ENCODE measurements at regions not wholly inside any gene's neighbourhood (a gene's known extent, or its start where the extent isn't known, plus 50 kb on each side); places are given as distances from the start of the nearest gene placed in this dataset.
A peak's percentile ranks its signal among the peaks of the same experiment; 100 is the strongest.

GRCh38 chr2:200084036-200084435 is 128.7 kb downstream of the MAIP1 start:
- no TSS peak for BruUV-seq (replicated peaks)
- H3K27me3 Mint-ChIP-seq (ENCODE audit: insufficient read depth, unreplicated experiment) = no peaks in the 10 kb centered on the region

GRCh38 chr2:200086911-200087310 is 131.5 kb downstream of the MAIP1 start:
- H3K4me3 Mint-ChIP-seq (ENCODE audit: unreplicated experiment) = peak overlapping the region; percentile 33
- peak in 1 of 2 experiments; percentile 15 for DNase-seq
- Histone ChIP-seq H3K4me1 (peaks cover 47% of the 10 kb centered on the region), H3K36me3 (ENCODE audit: control insufficient read depth, insufficient read depth, low read length) (no peaks in the 10 kb centered on the region), H3K9me3 (no peaks in the 10 kb centered on the region), H3K4me3 (ENCODE audit: low read depth, low read length) (no peak overlapping the region), H3K27me3 (replicated peaks; ENCODE audit: control insufficient read depth, insufficient read depth, low read length) (no peaks in the 10 kb centered on the region)
- ChIA-PET POLR2A (no interaction called here), CTCF (no interaction called here)
- intact Hi-C loops (cut with micrococcal nuclease; ENCODE audit: unreplicated experiment) = no loop called here
- TF ChIP-seq CTCF (IDR thresholded peaks at IDR 0.05; ENCODE audit: insufficient read depth in 1 of 2, low read depth in 1 of 2, low read length in 1 of 2, severe bottlenecking in 1 of 2, unreplicated experiment in 1 of 2) = no peak
- no peaks in the 10 kb centered on the region for H3K36me3 Mint-ChIP-seq (ENCODE audit: insufficient read depth, unreplicated experiment)
- H3K9me3 Mint-ChIP-seq (ENCODE audit: unreplicated experiment) = no peaks in the 10 kb centered on the region
- H3K4me1 Mint-ChIP-seq (ENCODE audit: low read depth, unreplicated experiment) = peaks cover 20% of the 10 kb centered on the region
- no TSS peak for BruUV-seq (replicated peaks)
- H3K27me3 Mint-ChIP-seq (ENCODE audit: insufficient read depth, unreplicated experiment) = no peaks in the 10 kb centered on the region
- peak overlapping the region; percentile 20 for H3K27ac Mint-ChIP-seq (ENCODE audit: unreplicated experiment)

More at GRCh38 chr2:200084036-200084435, 128.7 kb downstream of the MAIP1 start:
- no peaks in the 10 kb centered on the region for H3K9me3 Mint-ChIP-seq (ENCODE audit: unreplicated experiment)
- peaks cover 12% of the 10 kb centered on the region for H3K4me1 Mint-ChIP-seq (ENCODE audit: low read depth, unreplicated experiment)
- ChIA-PET CTCF (interaction anchor here (0.6 kb wide), 1 partner anchor 60 kb away, joined by 5 read pairs; no protein-coding TSS in a partner anchor), POLR2A (no interaction called here)
- no peak for DNase-seq
- H3K9me3 ChIP-seq = no peaks in the 10 kb centered on the region
- H3K36me3 Mint-ChIP-seq (ENCODE audit: insufficient read depth, unreplicated experiment) = no peaks in the 10 kb centered on the region
- intact Hi-C loops (cut with micrococcal nuclease; ENCODE audit: unreplicated experiment) = no loop called here
- TF ChIP-seq CTCF (IDR thresholded peaks at IDR 0.05; ENCODE audit: insufficient read depth in 1 of 2, low read depth in 1 of 2, low read length in 1 of 2, severe bottlenecking in 1 of 2, unreplicated experiment in 1 of 2) = no peak
- H3K4me1 ChIP-seq = peaks cover 21% of the 10 kb centered on the region
- no peaks in the 10 kb centered on the region for H3K27me3 ChIP-seq (replicated peaks; ENCODE audit: control insufficient read depth, insufficient read depth, low read length)
- no peaks in the 10 kb centered on the region for H3K36me3 ChIP-seq (ENCODE audit: control insufficient read depth, insufficient read depth, low read length)
- H3K4me3 Mint-ChIP-seq (ENCODE audit: unreplicated experiment) = no peak overlapping the region
- H3K27ac Mint-ChIP-seq (ENCODE audit: unreplicated experiment) = no peak overlapping the region
- no peak overlapping the region for H3K4me3 ChIP-seq (ENCODE audit: low read depth, low read length)

- Mint-ChIP-seq H3K4me1 (ENCODE audit: low read depth, unreplicated experiment) (peaks cover 26% of the 10 kb centered on the region), H3K9me3 (ENCODE audit: unreplicated experiment) (no peaks in the 10 kb centered on the region), H3K36me3 (ENCODE audit: insufficient read depth, unreplicated experiment) (no peaks in the 10 kb centered on the region), H3K27ac (ENCODE audit: unreplicated experiment) (peak overlapping the region; percentile 20), H3K27me3 (ENCODE audit: insufficient read depth, unreplicated experiment) (no peaks in the 10 kb centered on the region), H3K4me3 (ENCODE audit: unreplicated experiment) (peak overlapping the region; percentile 33)
- TF ChIP-seq CTCF (IDR thresholded peaks at IDR 0.05; ENCODE audit: insufficient read depth in 1 of 2, low read depth in 1 of 2, low read length in 1 of 2, severe bottlenecking in 1 of 2, unreplicated experiment in 1 of 2) = no peak
- Histone ChIP-seq H3K36me3 (ENCODE audit: control insufficient read depth, insufficient read depth, low read length) (no peaks in the 10 kb centered on the region), H3K4me3 (ENCODE audit: low read depth, low read length) (no peak overlapping the region), H3K9me3 (no peaks in the 10 kb centered on the region), H3K27me3 (replicated peaks; ENCODE audit: control insufficient read depth, insufficient read depth, low read length) (no peaks in the 10 kb centered on the region), H3K4me1 (peaks cover 52% of the 10 kb centered on the region)
- intact Hi-C loops (cut with micrococcal nuclease; ENCODE audit: unreplicated experiment) = no loop called here
- POLR2A ChIA-PET = no interaction called here
- CTCF ChIA-PET = no interaction called here
- DNase-seq = no peak
- BruUV-seq (replicated peaks) = no TSS peak
Measured at GRCh38 chr2:200087451-200087850, 132.1 kb downstream of the MAIP1 start.

All from Caco-2 (cell line).